ENCODE measurements at regions not wholly inside any gene's neighbourhood (a gene's known extent, or its start where the extent isn't known, plus 50 kb on each side); places are given as distances from the start of the nearest gene placed in this dataset.

GRCh38 chrX:137178392-137178791 is 144.6 kb upstream of the GPR101 start:
- TF ChIP-seq CTCF (IDR thresholded peaks at IDR 0.05) (no peak), POLR2A (IDR thresholded peaks at IDR 0.05) (no peak), POLR2AphosphoS5 (IDR thresholded peaks at IDR 0.05; ENCODE audit: insufficient read depth in 1 of 2, low read depth in 1 of 2) (no peak)
